A549 (cell line): ENCODE measurements at regions not wholly inside any gene's neighbourhood (a gene's known extent, or its start where the extent isn't known, plus 50 kb on each side); places are given as distances from the start of the nearest gene placed in this dataset.

Experiments used
- ESRRA ChIP-seq: fragments of 150-350 bp; IDR thresholded peaks from 2 replicates; pipeline ENCODE4 v1.6.1; 2014; ENCODE audit warnings: mild to moderate bottlenecking, low read length, borderline replicate concordance
- TF ChIP-seq, protein P1 (sequence below): fragments of >200 bp; sonication (Bioruptor Twin); formaldehyde crosslinking; IDR thresholded peaks from 3 replicates; pipeline ENCODE4 v1.5.1; 2016

DNA sequence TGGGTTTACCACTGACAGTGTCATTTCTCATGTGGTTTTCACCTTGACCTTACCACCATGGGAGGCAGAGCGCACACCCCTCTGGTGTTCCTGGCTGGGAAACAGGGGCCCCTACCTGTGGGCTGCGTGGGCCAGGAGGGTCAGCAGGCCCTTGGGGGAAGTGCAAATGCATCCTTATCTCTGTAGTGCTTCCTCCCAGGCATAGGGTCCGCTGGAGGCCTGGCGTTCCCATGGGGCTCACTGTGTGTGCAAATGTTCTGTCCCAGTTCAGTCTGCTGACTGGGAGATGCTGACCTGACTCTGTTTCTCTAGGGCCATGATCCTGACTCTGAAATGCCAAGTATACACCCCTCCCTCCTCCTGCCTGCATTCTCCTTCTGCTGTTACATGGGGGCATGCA lies 81.3 kb downstream of the SLC25A47 start:
- TF ChIP-seq, protein P1, sequence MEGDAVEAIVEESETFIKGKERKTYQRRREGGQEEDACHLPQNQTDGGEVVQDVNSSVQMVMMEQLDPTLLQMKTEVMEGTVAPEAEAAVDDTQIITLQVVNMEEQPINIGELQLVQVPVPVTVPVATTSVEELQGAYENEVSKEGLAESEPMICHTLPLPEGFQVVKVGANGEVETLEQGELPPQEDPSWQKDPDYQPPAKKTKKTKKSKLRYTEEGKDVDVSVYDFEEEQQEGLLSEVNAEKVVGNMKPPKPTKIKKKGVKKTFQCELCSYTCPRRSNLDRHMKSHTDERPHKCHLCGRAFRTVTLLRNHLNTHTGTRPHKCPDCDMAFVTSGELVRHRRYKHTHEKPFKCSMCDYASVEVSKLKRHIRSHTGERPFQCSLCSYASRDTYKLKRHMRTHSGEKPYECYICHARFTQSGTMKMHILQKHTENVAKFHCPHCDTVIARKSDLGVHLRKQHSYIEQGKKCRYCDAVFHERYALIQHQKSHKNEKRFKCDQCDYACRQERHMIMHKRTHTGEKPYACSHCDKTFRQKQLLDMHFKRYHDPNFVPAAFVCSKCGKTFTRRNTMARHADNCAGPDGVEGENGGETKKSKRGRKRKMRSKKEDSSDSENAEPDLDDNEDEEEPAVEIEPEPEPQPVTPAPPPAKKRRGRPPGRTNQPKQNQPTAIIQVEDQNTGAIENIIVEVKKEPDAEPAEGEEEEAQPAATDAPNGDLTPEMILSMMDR: no peak
- TF ChIP-seq ESRRA: no peak
